DOHH2 (cell line): ENCODE measurements at regions not wholly inside any gene's neighbourhood (a gene's known extent, or its start where the extent isn't known, plus 50 kb on each side); places are given as distances from the start of the nearest gene placed in this dataset.

ENCODE experiments used
- EZH2phosphoT487 ChIP-seq: fragments of 200-600 bp; sonication (generic); IDR thresholded peaks from 2 replicates; pipeline ENCODE4 v1.6.1; 2017; ENCODE audit warnings: borderline replicate concordance, mild to moderate bottlenecking, antibody characterized with exemption, low read length, moderate library complexity, mixed read lengths
- TF ChIP-seq, protein P1 (sequence below): fragments of 200-600 bp; sonication (generic); IDR thresholded peaks from one replicate; pipeline ENCODE4 v1.5.1; 2014; ENCODE audit warnings: antibody characterized with exemption, mild to moderate bottlenecking, low read depth, low read length; ENCODE audit not compliant: poor library complexity, severe bottlenecking

DNA sequence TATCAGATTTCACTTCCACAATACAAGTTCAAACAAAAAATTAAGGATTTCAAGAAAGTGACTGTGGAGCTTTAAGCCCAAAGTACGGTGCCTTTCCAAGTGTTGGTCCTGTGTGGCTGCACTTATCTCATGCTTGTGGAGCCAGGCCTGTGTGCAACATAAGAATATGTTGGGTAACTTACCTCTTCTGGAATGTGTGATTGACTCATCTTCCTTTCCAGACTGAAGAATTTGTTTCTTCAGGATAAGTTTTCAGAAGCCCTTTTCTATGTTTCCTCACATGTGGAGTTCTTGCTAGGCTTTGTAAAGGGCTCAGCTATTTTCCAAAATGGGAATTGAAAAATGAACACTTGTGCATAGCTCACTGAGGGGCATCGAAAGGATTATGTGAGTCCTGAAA lies 485.1 kb upstream of the PAPPA start:
- no peak for TF ChIP-seq EZH2phosphoT487
- TF ChIP-seq, protein P1, sequence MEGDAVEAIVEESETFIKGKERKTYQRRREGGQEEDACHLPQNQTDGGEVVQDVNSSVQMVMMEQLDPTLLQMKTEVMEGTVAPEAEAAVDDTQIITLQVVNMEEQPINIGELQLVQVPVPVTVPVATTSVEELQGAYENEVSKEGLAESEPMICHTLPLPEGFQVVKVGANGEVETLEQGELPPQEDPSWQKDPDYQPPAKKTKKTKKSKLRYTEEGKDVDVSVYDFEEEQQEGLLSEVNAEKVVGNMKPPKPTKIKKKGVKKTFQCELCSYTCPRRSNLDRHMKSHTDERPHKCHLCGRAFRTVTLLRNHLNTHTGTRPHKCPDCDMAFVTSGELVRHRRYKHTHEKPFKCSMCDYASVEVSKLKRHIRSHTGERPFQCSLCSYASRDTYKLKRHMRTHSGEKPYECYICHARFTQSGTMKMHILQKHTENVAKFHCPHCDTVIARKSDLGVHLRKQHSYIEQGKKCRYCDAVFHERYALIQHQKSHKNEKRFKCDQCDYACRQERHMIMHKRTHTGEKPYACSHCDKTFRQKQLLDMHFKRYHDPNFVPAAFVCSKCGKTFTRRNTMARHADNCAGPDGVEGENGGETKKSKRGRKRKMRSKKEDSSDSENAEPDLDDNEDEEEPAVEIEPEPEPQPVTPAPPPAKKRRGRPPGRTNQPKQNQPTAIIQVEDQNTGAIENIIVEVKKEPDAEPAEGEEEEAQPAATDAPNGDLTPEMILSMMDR, result no peak
